BJ (cell line): ENCODE measurements at regions not wholly inside any gene's neighbourhood (a gene's known extent, or its start where the extent isn't known, plus 50 kb on each side); places are given as distances from the start of the nearest gene placed in this dataset.

Experiments used
- CTCF ChIA-PET: fragments of 350-600 bp; formaldehyde crosslinking; extraction: SDS; loops from one replicate; lab custom pipeline; 2021; ENCODE audit warnings: antibody characterized with exemption, inconsistent platforms; lab: Yijun Ruan, JAX
- POLR2A ChIA-PET: fragments of 300-600 bp; sonication (Branson Sonifier 250); formaldehyde crosslinking; extraction: SDS; loops from one replicate; lab custom pipeline; 2021; ENCODE audit warnings: antibody characterized with exemption; lab: Charles Lee
- DNase-seq: peaks from one replicate; pipeline ENCODE4 v3.0.0-alpha.2; 2011; ENCODE audit warnings: low read depth
- H3K27me3 ChIP-seq: 2 replicates; pipeline ENCODE4 v1.6.0; 2011; ENCODE audit warnings: low read length; ENCODE audit not compliant: control insufficient read depth, insufficient read depth
- H3K36me3 ChIP-seq: 2 replicates; pipeline ENCODE4 v1.5.1; 2011; ENCODE audit warnings: low read length; ENCODE audit not compliant: control insufficient read depth, insufficient read depth
- H3K4me3 ChIP-seq: 2 replicates; pipeline ENCODE4 v1.5.1; 2011; ENCODE audit warnings: low read depth, mild to moderate bottlenecking, control low read depth, low read length
- TF ChIP-seq, protein P1 (sequence below): IDR thresholded peaks from 2 replicates; pipeline ENCODE4 v1.5.1; 2011; ENCODE audit warnings: low read depth, mild to moderate bottlenecking, control low read depth, inconsistent platforms, low read length, moderate library complexity; ENCODE audit not compliant: insufficient read depth

GRCh38 chrY:11022734-11023133, 1495.1 kb downstream of the TSPY10 start:
- DNase-seq: no peak
- no peaks in the 10 kb centered on the region for H3K27me3 ChIP-seq
- ChIA-PET POLR2A (no interaction called here), CTCF (no interaction called here)
- no peak overlapping the region for H3K4me3 ChIP-seq
- TF ChIP-seq, protein P1, sequence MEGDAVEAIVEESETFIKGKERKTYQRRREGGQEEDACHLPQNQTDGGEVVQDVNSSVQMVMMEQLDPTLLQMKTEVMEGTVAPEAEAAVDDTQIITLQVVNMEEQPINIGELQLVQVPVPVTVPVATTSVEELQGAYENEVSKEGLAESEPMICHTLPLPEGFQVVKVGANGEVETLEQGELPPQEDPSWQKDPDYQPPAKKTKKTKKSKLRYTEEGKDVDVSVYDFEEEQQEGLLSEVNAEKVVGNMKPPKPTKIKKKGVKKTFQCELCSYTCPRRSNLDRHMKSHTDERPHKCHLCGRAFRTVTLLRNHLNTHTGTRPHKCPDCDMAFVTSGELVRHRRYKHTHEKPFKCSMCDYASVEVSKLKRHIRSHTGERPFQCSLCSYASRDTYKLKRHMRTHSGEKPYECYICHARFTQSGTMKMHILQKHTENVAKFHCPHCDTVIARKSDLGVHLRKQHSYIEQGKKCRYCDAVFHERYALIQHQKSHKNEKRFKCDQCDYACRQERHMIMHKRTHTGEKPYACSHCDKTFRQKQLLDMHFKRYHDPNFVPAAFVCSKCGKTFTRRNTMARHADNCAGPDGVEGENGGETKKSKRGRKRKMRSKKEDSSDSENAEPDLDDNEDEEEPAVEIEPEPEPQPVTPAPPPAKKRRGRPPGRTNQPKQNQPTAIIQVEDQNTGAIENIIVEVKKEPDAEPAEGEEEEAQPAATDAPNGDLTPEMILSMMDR: no peak
- no peaks in the 10 kb centered on the region for H3K36me3 ChIP-seq

- CTCF ChIA-PET: no interaction called here
- Histone ChIP-seq H3K4me3 (no peak overlapping the region), H3K27me3 (no peaks in the 10 kb centered on the region), H3K36me3 (no peaks in the 10 kb centered on the region)
- TF ChIP-seq, protein P1: no peak
- no peak for DNase-seq
- POLR2A ChIA-PET: no interaction called here
Observed at GRCh38 chrY:11044234-11044883, 1516.7 kb downstream of the TSPY10 start.

GRCh38 chrY:11063486-11063885, 1535.8 kb downstream of the TSPY10 start:
- Histone ChIP-seq H3K27me3 (no peaks in the 10 kb centered on the region), H3K36me3 (no peaks in the 10 kb centered on the region), H3K4me3 (no peak overlapping the region)
- TF ChIP-seq, protein P1: no peak
- DNase-seq: no peak
- ChIA-PET POLR2A (no interaction called here), CTCF (no interaction called here)

DNA sequence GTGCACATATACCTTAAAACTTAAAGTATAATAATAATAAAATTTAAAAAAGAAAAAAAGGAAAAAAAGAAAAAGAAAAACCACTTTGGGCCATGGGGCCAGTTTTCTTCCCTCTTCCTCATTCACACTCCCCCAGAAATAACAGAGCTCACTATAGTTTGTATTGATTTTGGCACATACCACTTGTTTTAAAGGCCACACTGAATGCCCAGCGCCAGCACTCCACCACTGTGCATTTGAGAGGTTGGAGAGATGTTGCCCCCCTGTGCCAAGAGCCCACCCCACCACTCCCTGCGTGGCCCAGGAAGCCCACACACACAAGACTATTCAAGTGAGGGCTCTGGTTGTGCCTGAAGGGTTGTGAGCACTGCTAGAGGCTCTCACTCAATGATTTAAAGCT, 1536.3 kb downstream of the TSPY10 start:
- no peaks in the 10 kb centered on the region for H3K36me3 ChIP-seq
- POLR2A ChIA-PET: no interaction called here
- DNase-seq: no peak

GRCh38 chrY:11064376-11064775, 1536.7 kb downstream of the TSPY10 start:
- ChIA-PET CTCF (no interaction called here), POLR2A (no interaction called here)
- Histone ChIP-seq H3K36me3 (no peaks in the 10 kb centered on the region), H3K27me3 (no peaks in the 10 kb centered on the region), H3K4me3 (no peak overlapping the region)
- no peak for DNase-seq
- TF ChIP-seq, protein P1: no peak

More for the DNA sequence above, 1536.3 kb downstream of the TSPY10 start:
- TF ChIP-seq, protein P1: no peak
- no peaks in the 10 kb centered on the region for H3K27me3 ChIP-seq
- CTCF ChIA-PET: no interaction called here
- no peak overlapping the region for H3K4me3 ChIP-seq
